Esophagus muscularis mucosa (tissue), 3 donors: ENCODE measurements at regions not wholly inside any gene's neighbourhood (a gene's known extent, or its start where the extent isn't known, plus 50 kb on each side); places are given as distances from the start of the nearest gene placed in this dataset.
"Not testable (repeated sequence)": the region's sequence is repeated elsewhere in the genome, so short reads cannot be mapped to it uniquely, and the experiment has no call there.

Experiments
- CTCF ChIP-seq, 3 experiments: fragments of 200-600 bp in 2 of 3; fragments of 450-650 bp in 1 of 3; sonication (generic) in 2 of 3; IDR thresholded peaks; one replicate each; pipeline ENCODE4 v1.5.1; 2017 to 2019; ENCODE audit warnings: antibody characterized with exemption in 3 of 3, mild to moderate bottlenecking in 2 of 3, moderate library complexity in 1 of 3
- EP300 ChIP-seq: sonication (generic); formaldehyde crosslinking; IDR thresholded peaks from one replicate; pipeline ENCODE4 v1.6.1; 2017; ENCODE audit warnings: antibody characterized with exemption

GRCh38 chr9:38500171-38500570 lies 75.9 kb upstream of the IGFBPL1 start:
- TF ChIP-seq EP300; CTCF (IDR thresholded peaks at IDR 0.05): not testable (repeated sequence)
